Fibroblast of mammary gland (primary cell): ENCODE measurements at regions not wholly inside any gene's neighbourhood (a gene's known extent, or its start where the extent isn't known, plus 50 kb on each side); places are given as distances from the start of the nearest gene placed in this dataset.

Source experiments
- DNase-seq: peaks from one replicate; pipeline ENCODE4 v3.0.0-alpha.2; 2010; ENCODE audit warnings: low read depth
- H3K4me3 ChIP-seq: 2 replicates; pipeline ENCODE4 v1.5.1; 2011; ENCODE audit warnings: low read depth, mild to moderate bottlenecking, low read length, moderate library complexity; ENCODE audit not compliant: control insufficient read depth
- TF ChIP-seq, protein P1 (sequence below): conservative IDR thresholded peaks from 2 replicates; pipeline ENCODE4 v1.5.1; 2011; ENCODE audit warnings: low read depth, low read length, inconsistent platforms; ENCODE audit not compliant: control insufficient read depth, insufficient read depth

- TF ChIP-seq, protein P1, sequence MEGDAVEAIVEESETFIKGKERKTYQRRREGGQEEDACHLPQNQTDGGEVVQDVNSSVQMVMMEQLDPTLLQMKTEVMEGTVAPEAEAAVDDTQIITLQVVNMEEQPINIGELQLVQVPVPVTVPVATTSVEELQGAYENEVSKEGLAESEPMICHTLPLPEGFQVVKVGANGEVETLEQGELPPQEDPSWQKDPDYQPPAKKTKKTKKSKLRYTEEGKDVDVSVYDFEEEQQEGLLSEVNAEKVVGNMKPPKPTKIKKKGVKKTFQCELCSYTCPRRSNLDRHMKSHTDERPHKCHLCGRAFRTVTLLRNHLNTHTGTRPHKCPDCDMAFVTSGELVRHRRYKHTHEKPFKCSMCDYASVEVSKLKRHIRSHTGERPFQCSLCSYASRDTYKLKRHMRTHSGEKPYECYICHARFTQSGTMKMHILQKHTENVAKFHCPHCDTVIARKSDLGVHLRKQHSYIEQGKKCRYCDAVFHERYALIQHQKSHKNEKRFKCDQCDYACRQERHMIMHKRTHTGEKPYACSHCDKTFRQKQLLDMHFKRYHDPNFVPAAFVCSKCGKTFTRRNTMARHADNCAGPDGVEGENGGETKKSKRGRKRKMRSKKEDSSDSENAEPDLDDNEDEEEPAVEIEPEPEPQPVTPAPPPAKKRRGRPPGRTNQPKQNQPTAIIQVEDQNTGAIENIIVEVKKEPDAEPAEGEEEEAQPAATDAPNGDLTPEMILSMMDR, result no peak
- DNase-seq, result no peak
These were observed 474.5 kb upstream of the DCC start for GRCh38 chr18:51865538-51865937.

DNA sequence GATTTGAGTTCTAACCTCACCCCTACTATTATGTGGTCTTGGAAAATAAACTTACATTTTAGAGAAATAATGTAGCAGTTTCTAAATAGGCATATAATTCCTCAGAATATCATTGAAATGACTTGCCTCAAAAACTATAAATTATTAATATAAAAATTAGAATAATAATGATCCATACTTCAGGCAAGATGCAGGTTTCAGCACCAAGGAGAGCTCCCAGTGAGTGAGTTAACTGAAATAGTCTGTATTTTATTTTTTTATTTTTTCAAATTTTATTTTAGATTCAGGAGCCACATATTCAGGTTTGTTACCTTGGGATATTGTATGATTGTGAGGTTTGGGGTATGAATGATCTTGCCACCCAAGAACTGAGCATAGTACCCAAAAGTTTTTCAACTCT is 472.2 kb upstream of the DCC start:
- H3K4me3 ChIP-seq, result no peak overlapping the region
- peak; percentile 7 for DNase-seq
- TF ChIP-seq, protein P1, result no peak

More at GRCh38 chr18:51865538-51865937, 474.5 kb upstream of the DCC start:
- no peak overlapping the region for H3K4me3 ChIP-seq

DNA sequence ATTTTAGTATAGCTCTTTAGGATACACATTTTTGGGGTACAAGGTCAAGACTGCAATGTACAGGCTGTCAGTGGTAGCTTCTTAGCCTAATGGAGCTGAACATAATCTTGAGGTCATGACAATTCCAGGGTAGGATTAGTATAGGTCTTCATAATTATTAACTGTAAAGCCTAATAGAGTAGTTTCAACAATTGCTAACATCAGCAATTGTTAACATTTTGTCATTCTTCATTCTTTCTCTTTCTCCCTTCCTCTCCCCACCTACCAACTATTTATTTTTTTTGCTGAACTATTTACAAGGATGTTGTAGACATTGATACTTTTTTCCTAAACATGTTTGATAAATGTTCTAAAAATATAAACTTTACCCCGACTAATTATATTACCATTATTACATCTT is 461.3 kb upstream of the DCC start:
- no peak for DNase-seq
- H3K4me3 ChIP-seq, result no peak overlapping the region
- TF ChIP-seq, protein P1, result no peak

GRCh38 chr18:51879329-51879728 is 460.7 kb upstream of the DCC start:
- TF ChIP-seq, protein P1, result no peak
- DNase-seq, result no peak
- no peak overlapping the region for H3K4me3 ChIP-seq

DNA sequence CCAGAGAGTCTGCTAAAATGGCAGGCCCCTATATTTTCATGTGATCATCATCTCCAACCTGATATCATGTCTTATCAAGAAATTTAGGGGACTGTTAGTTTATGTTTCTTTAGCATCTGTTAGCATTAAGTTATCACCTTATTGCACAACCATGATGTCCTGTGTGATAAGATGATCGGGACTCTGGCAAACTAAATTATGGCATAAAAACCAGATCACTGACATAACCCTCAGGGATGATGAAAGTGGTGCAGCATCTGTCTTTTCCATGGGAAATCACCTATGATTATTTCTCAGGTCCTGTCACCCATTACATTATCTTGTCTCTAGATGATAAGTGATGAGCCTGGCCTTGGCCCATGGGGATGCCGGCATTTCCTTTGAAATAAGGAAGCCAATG is 458.6 kb upstream of the DCC start:
- H3K4me3 ChIP-seq, result no peak overlapping the region
- DNase-seq, result no peak
- TF ChIP-seq, protein P1, result no peak

- DNase-seq, result no peak
- TF ChIP-seq, protein P1, result no peak
- H3K4me3 ChIP-seq, result no peak overlapping the region
These were observed 456.0 kb upstream of the DCC start for GRCh38 chr18:51884039-51884438.

GRCh38 chr18:51890762-51891161 is 449.2 kb upstream of the DCC start:
- TF ChIP-seq, protein P1, result no peak
- DNase-seq, result no peak

More at GRCh38 chr18:51890762-51891161, 449.2 kb upstream of the DCC start:
- no peak overlapping the region for H3K4me3 ChIP-seq
